GM18858 (cell line): ENCODE measurements at regions not wholly inside any gene's neighbourhood (a gene's known extent, or its start where the extent isn't known, plus 50 kb on each side); places are given as distances from the start of the nearest gene placed in this dataset.

Experiments
- ATAC-seq: cut with Tn5 transposase; IDR thresholded peaks from one replicate; pipeline ENCODE4 v1.9.1; 2021; ENCODE audit not compliant: unreplicated experiment

DNA sequence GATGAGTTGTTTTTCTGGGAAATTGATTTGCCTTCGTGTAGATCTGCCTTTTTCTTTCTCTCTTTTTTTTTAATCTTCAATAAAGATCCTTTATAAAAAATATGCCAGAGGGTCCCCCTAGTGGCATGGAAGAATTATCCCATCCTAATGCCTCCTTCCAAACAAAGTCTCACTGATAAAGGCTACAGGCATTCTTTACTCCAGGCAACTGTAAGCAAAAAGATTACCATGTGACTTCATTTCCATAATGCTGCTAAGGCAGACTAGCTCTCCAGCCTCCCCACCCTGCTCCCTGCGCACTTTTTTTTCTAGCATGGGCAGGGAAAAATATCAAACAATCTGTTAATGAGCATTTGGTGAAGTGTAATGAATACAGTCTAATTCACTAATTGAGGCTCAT lies 220.2 kb upstream of the CDH8 start:
- no peak for ATAC-seq

DNA sequence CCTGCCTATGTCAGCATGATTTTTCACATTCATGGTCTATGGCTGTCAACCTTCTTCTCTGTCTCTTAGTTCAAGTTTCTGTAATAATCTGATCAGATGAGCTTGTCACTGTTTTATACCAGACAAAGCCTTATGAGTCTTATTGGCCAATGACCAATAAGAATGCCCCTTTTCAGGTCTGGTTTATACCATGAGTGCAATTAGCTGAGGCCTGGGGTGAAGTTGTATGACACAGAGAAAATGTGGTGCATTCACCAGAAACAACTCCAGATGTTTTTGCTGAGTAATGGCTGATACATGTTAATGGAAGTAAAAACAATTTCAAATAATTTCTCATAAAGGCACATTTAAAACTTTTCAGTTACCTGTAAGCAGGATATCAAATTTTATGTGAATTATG lies 218.6 kb upstream of the CDH8 start:
- no peak for ATAC-seq

- no peak for ATAC-seq
Observed at GRCh38 chr16:62254372-62254771, 218.1 kb upstream of the CDH8 start.

DNA sequence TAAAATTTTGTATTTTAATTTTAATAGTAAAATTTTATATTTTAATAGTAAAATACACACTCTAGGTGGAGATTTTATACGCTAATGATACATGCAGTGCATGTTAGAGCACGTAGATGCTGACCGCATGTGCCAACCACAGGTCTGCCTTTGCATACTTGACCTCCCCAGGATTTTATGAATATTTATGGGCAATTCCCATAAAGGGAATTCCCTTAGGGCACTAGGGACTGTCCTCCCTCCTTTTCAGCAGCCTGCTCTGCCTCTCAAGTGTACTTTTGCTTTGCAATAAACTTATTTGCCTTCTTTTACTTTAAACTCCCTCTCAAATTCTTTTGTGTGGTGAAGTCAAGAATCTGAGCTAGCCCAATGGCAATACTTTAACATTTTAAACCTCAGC lies 217.7 kb upstream of the CDH8 start:
- ATAC-seq = no peak

GRCh38 chr16:62249069-62249468 lies 212.8 kb upstream of the CDH8 start:
- no peak for ATAC-seq

GRCh38 chr16:62240722-62241121 lies 204.5 kb upstream of the CDH8 start:
- no peak for ATAC-seq

DNA sequence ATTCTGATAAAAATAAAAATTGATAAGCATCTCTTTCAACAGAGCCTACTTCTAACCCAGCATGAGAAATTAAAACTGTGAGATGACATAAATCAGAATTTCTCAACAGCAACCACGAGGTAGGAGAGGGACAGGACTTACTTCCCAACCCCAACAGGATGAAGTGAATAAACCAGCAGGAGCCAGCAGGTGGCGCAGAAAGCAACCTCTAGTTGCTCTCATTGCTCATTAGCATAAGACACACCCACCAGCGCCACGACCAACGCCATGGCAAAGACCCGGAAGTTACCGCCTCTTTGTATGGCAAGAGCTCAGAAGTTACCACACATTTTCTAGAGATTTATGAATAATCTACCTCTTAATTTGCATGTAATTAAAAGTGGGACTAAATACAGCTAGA lies 189.4 kb upstream of the CDH8 start:
- peak; percentile 90 for ATAC-seq

DNA sequence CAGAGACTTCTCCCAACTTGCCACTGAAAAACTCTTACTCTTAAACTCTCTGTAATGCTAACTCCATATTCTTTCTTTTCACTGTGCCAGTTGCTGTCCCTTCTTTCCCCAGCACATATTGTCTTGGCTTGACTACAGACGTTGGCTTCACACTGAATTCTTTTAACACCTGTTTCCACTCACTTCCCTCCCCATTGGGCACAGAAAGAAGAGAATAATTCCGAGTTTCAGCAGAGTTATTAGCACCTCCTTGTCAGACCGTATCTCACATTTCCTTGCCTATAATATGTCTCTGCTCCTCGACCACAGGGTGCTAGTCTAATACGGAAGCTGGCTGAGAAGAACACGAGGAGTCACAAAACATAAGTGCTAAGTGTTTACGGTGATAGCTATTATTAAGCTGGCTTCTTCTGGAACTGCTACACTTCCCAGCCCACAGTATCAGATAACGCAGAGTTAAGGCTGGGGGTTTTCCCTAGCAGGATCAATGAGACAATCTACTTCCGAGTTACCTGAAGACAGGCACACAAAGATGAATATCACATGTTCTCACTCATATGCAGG lies 188.5 kb upstream of the CDH8 start:
- no peak for ATAC-seq

DNA sequence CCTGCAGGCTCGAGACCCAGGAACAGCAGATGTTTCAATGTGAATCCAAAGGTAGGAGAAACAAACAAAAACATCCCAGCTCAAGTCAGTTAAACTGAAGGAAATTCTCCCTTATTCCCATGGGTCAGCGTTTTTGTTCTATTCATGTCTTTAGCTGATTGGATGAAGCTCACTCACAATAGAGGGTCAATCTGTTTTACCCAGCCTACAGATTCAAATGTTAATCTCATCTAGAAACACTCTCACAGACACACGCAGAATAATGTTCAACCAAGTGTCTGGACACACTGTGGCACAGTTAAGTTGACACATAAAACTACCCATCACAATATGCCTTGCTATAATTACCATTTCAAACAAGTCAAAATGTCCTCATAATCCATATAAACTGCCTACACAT lies 180.6 kb upstream of the CDH8 start:
- ATAC-seq = no peak

DNA sequence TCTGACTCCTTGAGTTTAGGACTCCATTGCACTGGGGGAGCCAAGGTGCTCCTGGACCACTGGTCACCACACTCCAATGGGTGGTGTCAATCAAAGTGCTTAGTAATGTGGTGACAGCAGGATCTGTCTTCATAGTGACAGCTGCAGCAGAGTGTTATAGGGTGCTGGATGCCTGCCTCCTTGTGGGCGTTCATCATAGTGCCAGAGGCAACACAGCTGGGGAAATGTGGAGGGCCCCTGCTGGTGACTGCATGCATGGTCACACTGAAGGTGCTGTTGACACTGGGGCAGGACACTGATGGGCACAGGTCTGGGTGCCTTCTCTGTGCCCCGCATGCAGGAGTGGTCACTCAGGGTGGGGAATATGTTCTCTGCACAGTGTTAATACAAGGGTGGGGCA lies 177.5 kb upstream of the CDH8 start:
- ATAC-seq = no peak

DNA sequence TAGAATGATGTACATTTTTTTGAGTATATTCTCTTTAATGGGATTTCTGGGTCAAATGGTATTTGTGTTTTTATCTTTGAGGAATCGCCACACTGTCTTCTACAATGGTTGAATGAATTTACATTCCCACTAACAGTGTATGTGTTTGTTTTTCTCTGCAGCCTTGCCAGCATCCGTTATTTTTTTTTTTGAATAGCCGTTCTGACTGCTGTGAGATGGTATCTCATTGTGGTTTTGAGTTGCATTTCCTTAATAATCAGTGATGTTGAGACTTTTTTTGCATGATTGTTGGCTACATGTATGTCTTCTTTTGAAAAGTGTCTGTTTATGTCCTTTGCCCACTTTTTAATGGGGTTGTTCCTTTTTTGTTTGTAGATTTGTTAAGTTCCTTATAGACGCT lies 172.7 kb upstream of the CDH8 start:
- no peak for ATAC-seq

DNA sequence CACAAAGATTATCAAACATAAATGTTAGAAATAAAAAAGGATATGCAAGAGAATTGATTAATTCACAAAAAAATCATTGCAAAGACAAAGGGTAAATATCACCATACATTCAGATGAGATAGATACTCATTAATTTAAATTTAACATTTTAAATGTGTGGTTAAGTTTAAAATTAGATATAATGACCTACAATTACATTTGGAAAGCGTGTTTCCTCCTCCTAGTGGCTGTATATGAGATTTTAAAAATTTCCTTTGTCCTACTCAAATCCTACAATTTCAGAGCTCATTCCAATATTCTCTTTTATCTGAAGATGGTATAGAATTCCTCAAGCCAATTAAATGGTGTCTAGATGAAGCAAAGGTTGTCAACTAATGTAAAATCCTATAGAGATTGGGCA lies 169.2 kb upstream of the CDH8 start:
- ATAC-seq = no peak

GRCh38 chr16:62201911-62202310 lies 165.7 kb upstream of the CDH8 start:
- ATAC-seq = no peak

DNA sequence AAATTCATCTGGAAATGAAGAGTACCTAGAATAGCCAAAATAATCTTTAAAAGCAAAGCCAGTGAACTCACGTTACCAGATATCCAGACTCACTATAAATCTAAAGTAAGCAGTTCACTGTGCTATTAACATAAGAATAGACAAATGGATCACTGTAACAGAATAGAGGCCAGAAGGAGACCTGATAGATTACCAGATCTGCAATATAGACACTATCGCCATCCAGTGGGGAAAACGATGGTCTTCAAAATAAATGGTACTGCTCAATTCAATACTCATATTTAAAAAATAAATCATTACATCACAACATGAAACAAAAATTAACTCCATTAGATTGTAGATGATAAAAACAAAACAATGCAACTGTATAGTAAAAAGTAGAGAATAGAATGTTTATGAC lies 158.6 kb upstream of the CDH8 start:
- ATAC-seq = no peak

GRCh38 chr16:62190426-62190825 lies 154.2 kb upstream of the CDH8 start:
- no peak for ATAC-seq

DNA sequence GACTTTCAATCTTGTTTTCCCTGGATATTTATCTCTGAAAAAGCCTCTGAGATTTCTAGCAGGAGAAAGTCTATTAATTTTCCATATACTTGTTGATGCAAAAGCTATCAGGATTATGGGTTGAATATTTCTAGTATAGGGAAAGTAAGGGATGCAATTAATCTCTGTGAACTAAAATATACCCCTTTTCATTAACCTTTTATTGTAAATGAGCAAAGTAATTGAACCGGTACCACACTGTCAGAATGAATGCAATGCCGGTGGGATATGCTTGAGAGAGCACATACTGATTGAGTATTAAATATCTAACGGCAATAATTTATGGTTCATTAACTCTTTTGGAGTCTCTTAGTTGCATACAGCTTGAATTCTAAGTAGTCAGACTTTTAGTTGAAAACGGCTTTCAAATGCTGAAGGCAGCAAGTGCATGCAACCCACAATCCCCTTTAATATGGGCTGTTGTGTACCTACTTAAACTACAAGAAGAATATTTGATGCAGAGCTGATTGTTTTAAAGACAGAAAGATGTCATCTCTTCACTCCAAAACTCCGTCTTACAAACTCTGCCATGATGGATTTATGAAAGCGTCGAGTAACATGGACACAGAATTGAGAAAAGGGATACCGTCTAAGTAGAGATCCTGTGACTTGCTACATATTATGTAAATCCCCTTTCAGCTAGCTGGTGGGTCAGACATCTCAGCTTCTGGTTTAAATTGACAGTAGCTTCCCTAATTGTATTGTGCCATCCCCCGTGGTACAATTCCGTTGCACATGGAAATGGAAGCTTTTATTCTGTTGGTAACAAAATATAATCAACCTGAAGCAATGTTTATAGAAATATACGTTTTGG lies 141.3 kb upstream of the CDH8 start:
- no peak for ATAC-seq

GRCh38 chr16:62170642-62171041 lies 134.4 kb upstream of the CDH8 start:
- ATAC-seq = no peak

DNA sequence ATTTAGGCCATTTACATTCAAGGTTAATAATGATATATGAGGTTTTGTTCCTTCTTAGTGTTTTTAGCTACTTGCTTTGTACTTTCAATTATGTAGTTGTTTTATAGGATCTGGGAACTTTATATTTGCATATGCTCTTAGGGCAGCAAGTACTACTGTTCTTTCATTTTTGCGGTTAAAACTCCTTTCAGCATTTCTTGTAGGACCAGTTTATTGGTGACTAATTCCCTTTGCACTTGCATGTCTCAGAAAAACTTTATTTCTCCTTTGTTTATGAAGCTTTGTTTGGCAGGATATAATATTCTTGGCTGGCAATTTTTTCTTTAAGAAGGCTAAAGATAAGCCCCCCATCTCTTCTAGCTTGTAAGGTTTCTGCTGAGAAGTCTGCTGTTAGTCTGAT lies 131.3 kb upstream of the CDH8 start:
- no peak for ATAC-seq

- ATAC-seq = no peak
Observed at GRCh38 chr16:62157544-62157943, 121.3 kb upstream of the CDH8 start.

- no peak for ATAC-seq
Observed at GRCh38 chr16:62156971-62157370, 120.7 kb upstream of the CDH8 start.

- no peak for ATAC-seq
Observed at GRCh38 chr16:62149631-62150030, 113.4 kb upstream of the CDH8 start.

DNA sequence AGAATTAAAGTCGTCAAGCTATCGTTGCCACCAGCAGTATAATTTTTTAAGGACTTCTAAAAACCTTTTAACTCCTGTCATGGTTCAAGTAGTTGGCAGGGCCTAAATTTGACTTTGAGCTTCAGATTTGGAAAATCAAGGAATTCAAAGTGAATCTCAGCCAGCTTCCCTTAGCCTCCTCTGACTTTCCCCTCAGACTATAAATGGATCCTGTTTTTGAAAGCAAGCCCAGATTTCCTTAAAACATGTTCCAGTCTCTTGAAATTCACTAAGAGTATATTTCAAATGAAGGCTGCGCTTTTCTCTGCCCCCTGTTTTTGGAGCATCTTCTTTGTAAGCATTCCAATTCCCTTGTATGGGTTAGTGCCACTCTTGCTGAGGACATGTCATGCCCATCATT lies 101.8 kb upstream of the CDH8 start:
- ATAC-seq = no peak

GRCh38 chr16:62135911-62136310 lies 99.7 kb upstream of the CDH8 start:
- ATAC-seq = no peak
